Neuron (in vitro differentiated cells): ENCODE measurements at regions not wholly inside any gene's neighbourhood (a gene's known extent, or its start where the extent isn't known, plus 50 kb on each side); places are given as distances from the start of the nearest gene placed in this dataset.

ENCODE experiments used
- H2AFZ ChIP-seq: one replicate; pipeline ENCODE4 v1.6.1; 2013; ENCODE audit warnings: low read depth, mild to moderate bottlenecking, inconsistent platforms, low read length, moderate library complexity
- H3K27me3 ChIP-seq: one replicate; pipeline ENCODE4 v1.6.1; 2013; ENCODE audit warnings: low read length; ENCODE audit not compliant: insufficient read depth
- H3K36me3 ChIP-seq: one replicate; pipeline ENCODE4 v1.6.1; 2013; ENCODE audit warnings: low read length; ENCODE audit not compliant: insufficient read depth
- H3K4me1 ChIP-seq: one replicate; pipeline ENCODE4 v1.6.1; 2013; ENCODE audit warnings: low read length; ENCODE audit not compliant: insufficient read depth
- H3K4me3 ChIP-seq: 2 replicates; pipeline ENCODE4 v1.5.1; 2013; ENCODE audit warnings: mild to moderate bottlenecking, low read length, moderate library complexity
- H3K9me3 ChIP-seq: one replicate; pipeline ENCODE4 v1.6.1; 2013; ENCODE audit warnings: low read length

GRCh38 chr12:4223273-4223845 is 50.2 kb upstream of the CCND2 start:
- Histone ChIP-seq H2AFZ (no peak overlapping the region), H3K27me3 (no peaks in the 10 kb centered on the region)

GRCh38 chr12:4221258-4221620 is 52.3 kb upstream of the CCND2 start:
- Histone ChIP-seq H3K4me3 (no peak overlapping the region), H3K36me3 (no peaks in the 10 kb centered on the region), H3K4me1 (no peaks in the 10 kb centered on the region), H3K9me3 (no peaks in the 10 kb centered on the region), H2AFZ (no peak overlapping the region), H3K27me3 (no peaks in the 10 kb centered on the region)

More at GRCh38 chr12:4223273-4223845, 50.2 kb upstream of the CCND2 start:
- Histone ChIP-seq H3K4me1 (no peaks in the 10 kb centered on the region), H3K36me3 (no peaks in the 10 kb centered on the region), H3K4me3 (no peak overlapping the region), H3K9me3 (no peaks in the 10 kb centered on the region)

GRCh38 chr12:4220536-4221257 is 52.9 kb upstream of the CCND2 start:
- no peak overlapping the region for H3K4me3 ChIP-seq
- H3K9me3 ChIP-seq, result no peaks in the 10 kb centered on the region
- no peaks in the 10 kb centered on the region for H3K4me1 ChIP-seq
- no peaks in the 10 kb centered on the region for H3K36me3 ChIP-seq
- no peak overlapping the region for H2AFZ ChIP-seq
- no peaks in the 10 kb centered on the region for H3K27me3 ChIP-seq

GRCh38 chr12:4217091-4217490 is 56.5 kb upstream of the CCND2 start:
- peaks cover 4% of the 10 kb centered on the region for H3K27me3 ChIP-seq
- no peak overlapping the region for H2AFZ ChIP-seq
- no peak overlapping the region for H3K4me3 ChIP-seq
- H3K36me3 ChIP-seq, result no peaks in the 10 kb centered on the region
- no peaks in the 10 kb centered on the region for H3K9me3 ChIP-seq
- no peaks in the 10 kb centered on the region for H3K4me1 ChIP-seq

GRCh38 chr12:4216187-4216927 is 57.2 kb upstream of the CCND2 start:
- no peak overlapping the region for H2AFZ ChIP-seq
- no peaks in the 10 kb centered on the region for H3K36me3 ChIP-seq
- no peak overlapping the region for H3K4me3 ChIP-seq
- no peaks in the 10 kb centered on the region for H3K9me3 ChIP-seq
- no peaks in the 10 kb centered on the region for H3K4me1 ChIP-seq
- H3K27me3 ChIP-seq, result peaks cover 4% of the 10 kb centered on the region

GRCh38 chr12:4215229-4216186 is 58.1 kb upstream of the CCND2 start:
- no peak overlapping the region for H2AFZ ChIP-seq
- H3K36me3 ChIP-seq, result no peaks in the 10 kb centered on the region
- H3K9me3 ChIP-seq, result no peaks in the 10 kb centered on the region
- H3K27me3 ChIP-seq, result peaks cover 4% of the 10 kb centered on the region
- H3K4me3 ChIP-seq, result no peak overlapping the region
- no peaks in the 10 kb centered on the region for H3K4me1 ChIP-seq

GRCh38 chr12:4214877-4215228 is 58.7 kb upstream of the CCND2 start:
- Histone ChIP-seq H3K36me3 (no peaks in the 10 kb centered on the region), H3K27me3 (peaks cover 4% of the 10 kb centered on the region), H3K4me1 (no peaks in the 10 kb centered on the region), H3K4me3 (no peak overlapping the region), H2AFZ (no peak overlapping the region), H3K9me3 (no peaks in the 10 kb centered on the region)

GRCh38 chr12:4213471-4213870 is 60.1 kb upstream of the CCND2 start:
- no peaks in the 10 kb centered on the region for H3K9me3 ChIP-seq
- no peak overlapping the region for H2AFZ ChIP-seq
- H3K4me3 ChIP-seq, result no peak overlapping the region
- H3K4me1 ChIP-seq, result no peaks in the 10 kb centered on the region
- peaks cover 8% of the 10 kb centered on the region for H3K27me3 ChIP-seq
- no peaks in the 10 kb centered on the region for H3K36me3 ChIP-seq

GRCh38 chr12:4212845-4213244 is 60.7 kb upstream of the CCND2 start:
- no peak overlapping the region for H2AFZ ChIP-seq
- peaks cover 8% of the 10 kb centered on the region for H3K27me3 ChIP-seq
- H3K9me3 ChIP-seq, result no peaks in the 10 kb centered on the region
- no peak overlapping the region for H3K4me3 ChIP-seq
- no peaks in the 10 kb centered on the region for H3K36me3 ChIP-seq
- H3K4me1 ChIP-seq, result no peaks in the 10 kb centered on the region

- peaks cover 8% of the 10 kb centered on the region for H3K27me3 ChIP-seq
- H3K4me3 ChIP-seq, result no peak overlapping the region
- no peaks in the 10 kb centered on the region for H3K9me3 ChIP-seq
- H2AFZ ChIP-seq, result no peak overlapping the region
- H3K4me1 ChIP-seq, result no peaks in the 10 kb centered on the region
- H3K36me3 ChIP-seq, result no peaks in the 10 kb centered on the region
Measured at GRCh38 chr12:4211372-4211771, 62.2 kb upstream of the CCND2 start.

GRCh38 chr12:4210183-4210582 is 63.4 kb upstream of the CCND2 start:
- H3K4me3 ChIP-seq, result no peak overlapping the region
- no peak overlapping the region for H2AFZ ChIP-seq
- H3K27me3 ChIP-seq, result peaks cover 8% of the 10 kb centered on the region
- H3K9me3 ChIP-seq, result no peaks in the 10 kb centered on the region
- no peaks in the 10 kb centered on the region for H3K4me1 ChIP-seq
- no peaks in the 10 kb centered on the region for H3K36me3 ChIP-seq

- Histone ChIP-seq H3K9me3 (no peaks in the 10 kb centered on the region), H3K27me3 (peaks cover 13% of the 10 kb centered on the region), H3K4me1 (no peaks in the 10 kb centered on the region), H3K36me3 (no peaks in the 10 kb centered on the region), H3K4me3 (no peak overlapping the region), H2AFZ (no peak overlapping the region)
Measured at GRCh38 chr12:4206470-4206869, 67.1 kb upstream of the CCND2 start.
